HG02763 (cell line): ENCODE measurements at regions not wholly inside any gene's neighbourhood (a gene's known extent, or its start where the extent isn't known, plus 50 kb on each side); places are given as distances from the start of the nearest gene placed in this dataset.
"Not testable (repeated sequence)": the region's sequence is repeated elsewhere in the genome, so short reads cannot be mapped to it uniquely, and the experiment has no call there.

ENCODE experiments used
- ATAC-seq: cut with Tn5 transposase; IDR thresholded peaks from one replicate; pipeline ENCODE4 v1.9.1; 2021; ENCODE audit warnings: mild to moderate bottlenecking, moderate library complexity; ENCODE audit not compliant: unreplicated experiment

DNA sequence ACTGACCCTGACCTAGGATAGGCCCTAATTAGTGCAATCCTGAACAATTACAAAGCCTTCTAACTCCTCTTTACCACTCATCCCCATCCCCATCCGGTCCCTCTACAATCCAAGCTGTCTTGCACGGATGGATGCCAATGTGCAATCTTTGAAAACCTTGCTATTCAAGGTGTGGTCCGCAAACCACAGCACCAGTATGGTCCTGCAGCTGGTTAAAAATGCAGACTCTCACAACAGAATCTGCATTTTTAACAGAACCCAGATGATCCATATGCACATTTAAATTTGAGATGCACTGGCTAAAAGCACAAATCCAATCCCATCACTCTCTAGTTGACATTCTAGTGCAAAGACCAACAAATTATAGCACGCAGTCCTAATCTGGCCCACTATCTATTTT, 230.6 kb upstream of the KRR1 start:
- no peak for ATAC-seq

DNA sequence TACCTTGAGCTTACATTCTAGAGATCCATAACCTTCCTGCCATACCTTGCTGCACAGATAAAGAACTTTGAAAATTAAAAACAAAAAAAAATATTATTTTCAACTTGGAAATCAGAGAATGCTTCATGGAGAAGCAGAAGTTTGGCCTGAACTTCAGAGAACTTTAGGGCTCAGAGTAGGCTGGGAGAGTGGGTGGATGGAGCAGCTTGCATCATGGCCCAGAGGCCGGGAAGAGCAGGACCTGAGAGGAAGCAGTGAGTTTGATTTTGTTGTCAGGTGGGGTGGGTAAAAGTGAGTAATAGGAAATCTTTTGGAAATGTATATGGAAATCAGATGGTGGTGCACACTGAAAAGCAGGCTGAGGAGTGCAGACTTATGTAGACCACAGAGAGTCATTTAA, 228.5 kb upstream of the KRR1 start:
- ATAC-seq: no peak

DNA sequence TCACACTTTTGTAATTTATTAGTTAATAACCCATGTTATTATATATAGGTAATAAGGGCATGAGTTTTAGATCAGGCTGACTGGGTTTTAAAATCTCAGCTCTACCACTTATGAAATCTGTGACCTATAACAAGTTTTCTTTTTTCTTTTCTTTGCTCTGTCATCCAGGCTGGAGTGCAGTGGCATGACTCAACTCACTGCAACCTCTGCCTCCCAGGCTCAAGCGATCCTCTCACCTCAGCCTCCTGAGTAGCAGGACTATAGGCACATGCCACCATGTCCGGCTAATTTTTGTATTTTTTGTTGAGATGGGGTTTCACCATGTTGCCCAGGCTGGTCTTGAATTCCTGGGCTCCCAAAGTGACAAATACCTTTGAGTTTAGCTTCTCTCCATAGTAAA, 227.7 kb upstream of the KRR1 start:
- not testable (repeated sequence) for ATAC-seq

DNA sequence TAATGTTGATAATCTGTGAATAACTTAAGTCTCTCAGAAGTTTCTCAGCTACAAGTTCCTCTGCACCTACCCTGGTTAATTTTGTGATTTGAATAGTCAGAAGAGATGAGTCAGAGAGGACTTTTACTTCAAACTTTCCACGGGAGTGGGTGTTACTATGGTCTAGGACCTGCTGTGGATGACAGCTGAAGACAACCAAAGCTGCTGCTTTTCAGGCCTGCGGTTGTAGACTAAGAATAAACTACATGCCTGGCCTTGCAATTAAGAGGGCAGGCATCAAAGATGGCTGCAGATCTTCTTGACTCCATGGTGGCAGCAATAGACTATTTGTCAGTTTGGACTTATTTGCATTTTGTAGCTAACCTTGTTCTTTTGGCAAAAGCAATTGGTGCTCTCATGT, 227.1 kb upstream of the KRR1 start:
- peak; percentile 96 for ATAC-seq

DNA sequence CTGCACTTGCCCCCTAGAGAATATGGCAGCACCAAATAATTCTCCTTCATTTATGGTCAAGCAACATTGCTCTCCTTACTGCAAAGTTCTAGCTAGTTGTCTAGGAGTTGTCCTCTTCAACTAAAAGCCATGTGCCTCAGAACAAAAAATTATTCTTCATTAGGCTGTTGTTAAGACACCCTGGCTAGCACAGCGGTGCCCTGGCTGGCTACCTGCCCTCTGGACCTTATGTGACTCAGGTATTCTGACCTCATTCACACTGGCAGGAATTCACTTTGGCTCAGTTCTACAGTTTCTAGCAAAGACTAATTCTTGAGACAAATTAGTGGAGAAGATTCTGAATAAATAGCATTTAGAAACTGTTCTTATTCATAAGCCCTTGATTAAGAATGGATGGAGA, 224.4 kb upstream of the KRR1 start:
- no peak for ATAC-seq

DNA sequence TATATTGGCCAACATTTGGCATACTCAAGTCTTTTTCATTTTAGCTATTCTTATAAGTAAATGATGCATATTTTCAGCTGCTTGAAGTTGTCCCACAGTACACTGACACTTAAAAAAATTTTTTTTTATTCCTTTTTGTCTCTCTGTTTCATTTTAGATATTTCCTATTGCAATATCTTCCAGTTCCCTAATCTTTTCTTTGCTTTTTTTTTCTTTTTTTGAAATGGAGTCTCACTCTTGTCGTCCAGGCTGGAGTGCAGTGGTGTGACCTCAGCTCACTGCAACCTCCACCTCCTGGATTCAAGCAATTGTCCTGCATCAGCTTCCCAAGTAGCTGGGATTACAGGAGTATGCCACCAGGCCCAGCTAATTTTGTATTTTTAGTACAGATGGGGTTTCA, 217.4 kb upstream of the KRR1 start:
- no peak for ATAC-seq

DNA sequence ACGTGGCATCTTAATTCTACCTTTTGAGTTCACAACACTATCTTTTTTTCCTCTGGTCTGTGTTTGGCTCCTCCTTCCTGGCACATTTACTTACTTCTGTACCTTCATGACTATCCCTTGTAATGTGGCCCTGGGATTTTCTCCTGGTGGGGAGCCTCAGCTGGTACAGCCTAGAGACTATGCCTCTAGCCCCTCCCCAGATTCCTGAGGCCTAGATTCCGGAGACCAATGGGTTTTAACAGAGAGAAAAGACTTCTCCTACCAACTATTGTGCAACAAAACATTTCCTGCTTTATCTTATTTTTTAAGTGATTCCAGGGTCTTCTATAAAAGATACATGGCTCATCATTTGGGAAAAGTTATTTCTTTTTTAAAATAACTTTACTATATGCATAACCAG, 216.2 kb upstream of the KRR1 start:
- ATAC-seq: no peak

DNA sequence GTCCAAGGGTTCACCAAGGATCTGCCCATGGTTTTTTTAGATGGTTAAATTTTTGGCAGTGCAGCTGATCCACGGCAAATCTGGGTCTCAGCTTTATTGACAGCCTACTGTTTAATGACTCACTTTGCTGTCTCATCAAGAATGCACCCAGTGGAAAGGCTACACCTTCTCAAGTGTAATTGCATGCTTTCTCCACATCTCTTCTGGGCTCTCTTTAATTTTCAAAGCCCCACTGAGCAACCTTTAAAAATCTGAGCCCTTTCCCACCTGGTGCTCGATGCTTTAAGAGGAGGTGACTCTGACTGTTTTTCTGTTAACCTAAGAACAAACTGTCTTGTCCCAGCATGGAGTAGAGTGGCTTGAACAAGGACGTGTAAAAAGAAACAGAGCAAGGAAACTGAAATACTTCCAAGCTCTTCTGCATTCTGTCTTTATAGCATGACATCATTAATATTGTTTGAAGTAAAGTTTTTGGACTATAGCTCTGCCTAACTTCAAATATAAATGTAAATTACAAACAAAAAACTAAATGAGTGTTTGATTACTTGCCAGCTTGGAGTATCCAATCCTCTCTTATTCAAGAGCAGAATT, 214.2 kb upstream of the KRR1 start:
- no peak for ATAC-seq

DNA sequence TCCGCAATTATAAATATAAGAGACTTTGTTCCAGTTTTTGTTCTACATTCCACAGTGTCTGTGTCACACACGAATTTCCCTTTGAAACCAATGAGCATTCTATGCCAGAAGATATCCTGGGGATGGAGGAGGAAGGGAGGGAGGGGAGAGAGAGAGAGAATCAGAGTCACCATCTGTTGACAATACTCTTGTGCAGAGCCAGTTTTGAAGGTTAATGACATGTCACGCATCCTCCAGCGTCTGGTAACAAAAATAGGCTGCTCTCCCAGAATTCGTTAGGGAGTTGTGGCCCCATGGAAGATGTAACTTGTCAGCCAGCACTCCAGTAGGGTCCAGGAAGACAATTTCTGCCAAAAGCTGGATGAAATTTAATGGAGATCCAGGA, 213.5 kb upstream of the KRR1 start:
- no peak for ATAC-seq

DNA sequence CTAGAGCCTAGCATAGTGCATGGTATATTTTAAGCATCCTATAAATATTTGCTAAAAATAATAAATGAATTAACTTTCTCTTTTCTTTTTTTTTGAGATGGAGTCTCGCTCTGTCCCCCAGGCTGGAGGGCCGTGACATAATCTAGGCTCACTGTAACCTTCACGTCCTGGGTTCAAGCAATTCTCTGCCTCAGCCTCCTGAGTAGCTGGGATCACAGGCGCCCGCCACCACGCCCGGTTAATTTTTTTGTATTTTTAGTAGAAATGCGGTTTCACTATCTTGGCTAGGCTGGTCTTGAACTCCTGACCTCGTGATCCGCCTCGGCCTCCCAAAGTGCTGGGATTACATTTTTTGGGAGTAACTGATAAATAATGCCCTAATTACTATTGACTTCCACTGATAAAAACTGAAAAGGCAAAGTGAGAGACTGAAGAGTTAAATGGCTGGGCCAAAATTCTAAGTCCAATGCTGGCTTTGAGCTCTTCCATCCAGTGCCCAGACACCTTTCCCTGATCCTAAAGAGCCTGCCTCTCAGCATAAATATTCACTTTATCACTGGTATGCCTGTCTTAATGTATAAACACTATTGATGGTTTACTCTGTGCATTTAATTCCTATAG, 213.0 kb upstream of the KRR1 start:
- ATAC-seq: no peak

DNA sequence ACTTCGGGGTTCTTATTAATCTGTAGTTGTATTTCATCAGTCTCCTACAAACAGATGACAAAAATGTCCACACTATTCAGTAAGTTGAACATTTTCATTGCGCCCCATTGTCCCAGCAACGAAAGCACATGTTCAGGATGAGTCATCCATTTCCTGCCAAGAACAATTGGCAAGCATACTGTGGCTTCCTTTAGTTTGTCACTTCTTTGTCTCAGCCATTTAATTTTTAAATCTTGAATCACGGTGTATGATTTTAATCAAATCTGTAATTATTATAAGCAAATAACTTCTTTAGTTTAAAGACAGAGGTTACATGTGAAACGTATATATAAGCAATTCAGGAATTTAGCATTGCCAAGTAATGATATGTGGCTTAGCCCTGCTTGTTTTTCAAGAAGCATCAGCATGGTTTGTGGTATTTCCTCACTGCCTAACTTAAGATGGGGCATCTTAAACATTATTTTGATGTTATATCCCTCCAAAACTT, 211.3 kb upstream of the KRR1 start:
- peak; percentile 76 for ATAC-seq

DNA sequence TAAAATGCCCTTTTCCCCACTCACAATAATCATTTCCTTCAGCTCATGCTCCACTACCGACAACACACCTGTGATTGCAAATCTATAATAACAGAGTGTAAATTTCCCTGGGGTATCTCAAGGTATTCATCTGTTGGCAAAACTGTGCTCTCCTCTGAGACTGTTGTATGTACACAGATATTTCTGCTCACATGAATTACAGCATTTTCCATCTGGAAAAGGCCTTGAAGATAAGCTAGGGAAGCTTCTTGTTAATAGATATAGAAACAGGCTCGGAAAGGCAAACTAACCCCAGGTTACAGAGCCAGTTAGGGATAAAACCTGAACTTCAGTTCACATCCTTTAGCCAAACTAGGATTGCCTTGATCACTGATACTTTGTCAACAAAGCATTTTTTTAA, 210.4 kb upstream of the KRR1 start:
- ATAC-seq: no peak

DNA sequence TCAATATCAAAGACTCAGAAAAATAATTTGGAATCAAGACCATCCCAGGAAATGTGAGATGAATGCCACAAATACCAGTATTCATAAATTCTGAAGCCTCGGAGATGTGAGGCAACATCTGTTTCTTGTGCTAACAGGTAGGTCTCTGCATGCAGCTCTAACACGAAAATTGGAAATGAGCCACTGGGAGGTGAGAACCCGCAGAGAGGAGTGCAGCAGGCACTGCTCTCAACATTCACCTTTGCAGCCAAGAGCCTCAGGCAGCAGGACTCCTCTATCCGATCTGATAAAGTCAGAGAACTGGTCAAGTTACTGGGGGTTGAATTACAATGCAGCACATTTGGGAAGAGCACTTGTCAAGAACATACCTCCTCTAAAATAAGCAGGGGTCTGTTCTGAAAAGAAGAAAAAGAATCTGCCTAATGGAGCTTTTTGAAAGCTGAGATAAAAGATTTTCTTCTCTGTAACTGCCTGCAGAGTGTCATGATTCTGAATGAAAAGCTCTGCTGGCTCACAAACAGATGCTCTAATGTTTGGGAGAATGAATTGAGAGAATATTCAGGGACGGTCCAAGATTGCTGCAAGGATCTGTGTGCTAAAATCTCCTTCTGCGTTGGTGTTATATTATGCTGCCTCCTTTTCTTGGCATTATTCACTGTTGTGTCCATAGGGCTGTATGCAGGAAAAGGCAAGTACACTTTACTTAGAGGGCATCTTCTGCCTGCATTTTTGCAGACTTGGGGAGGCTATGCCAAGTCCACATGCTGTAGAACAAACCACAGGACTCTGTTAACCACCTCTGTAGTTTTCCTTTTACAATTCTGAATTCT, 209.6 kb upstream of the KRR1 start:
- ATAC-seq: no peak

DNA sequence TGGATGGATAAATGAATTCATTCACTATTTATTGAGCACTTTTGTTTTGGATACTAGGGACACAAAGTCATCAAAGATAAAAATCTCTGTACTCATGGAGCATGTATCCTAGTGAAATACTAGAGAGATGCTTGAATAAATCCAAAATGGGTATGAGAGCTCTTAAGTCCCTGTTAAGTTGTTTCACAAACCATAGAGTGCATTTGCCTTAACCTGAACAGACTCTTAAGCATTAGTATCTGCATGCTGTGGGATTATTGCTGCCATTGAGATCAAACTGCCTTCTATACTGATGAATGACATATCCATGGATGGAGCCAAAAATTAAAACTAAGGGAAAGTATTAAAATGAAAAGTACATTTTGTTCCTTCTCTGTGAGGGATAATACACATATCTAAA, 206.5 kb upstream of the KRR1 start:
- no peak for ATAC-seq

DNA sequence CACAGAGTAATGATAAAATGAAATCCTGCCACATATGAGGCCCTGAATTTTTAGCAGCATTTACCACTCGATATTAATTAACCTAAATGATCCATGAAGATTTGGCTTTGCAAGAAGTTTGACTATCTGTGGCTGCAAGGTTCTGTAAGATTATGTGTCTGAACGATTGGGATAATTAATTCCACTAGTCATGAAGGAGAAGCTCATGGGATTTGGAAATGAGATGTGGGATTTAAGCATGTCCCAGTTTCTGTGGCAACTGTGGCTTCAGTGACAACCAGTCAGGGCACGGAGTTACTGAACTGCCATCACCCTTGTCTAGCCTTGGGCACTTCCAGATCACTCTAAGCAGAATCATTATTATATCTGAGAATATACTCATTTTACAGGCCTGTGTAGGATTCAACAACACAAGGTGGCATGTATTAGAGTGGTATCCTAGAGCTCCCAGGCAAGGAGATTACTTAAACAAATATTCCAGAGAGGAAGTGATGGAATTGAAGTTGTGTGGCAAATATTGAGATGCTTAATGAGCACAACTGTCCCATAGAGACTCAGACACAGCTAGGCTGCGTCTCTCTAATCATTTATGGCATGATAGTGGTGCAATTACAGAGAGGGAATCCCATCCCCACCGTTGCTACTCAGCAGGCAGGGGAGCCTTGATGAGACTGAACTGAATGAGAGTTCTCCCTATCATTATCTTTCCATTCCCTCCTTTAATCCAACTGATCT, 205.0 kb upstream of the KRR1 start:
- no peak for ATAC-seq

DNA sequence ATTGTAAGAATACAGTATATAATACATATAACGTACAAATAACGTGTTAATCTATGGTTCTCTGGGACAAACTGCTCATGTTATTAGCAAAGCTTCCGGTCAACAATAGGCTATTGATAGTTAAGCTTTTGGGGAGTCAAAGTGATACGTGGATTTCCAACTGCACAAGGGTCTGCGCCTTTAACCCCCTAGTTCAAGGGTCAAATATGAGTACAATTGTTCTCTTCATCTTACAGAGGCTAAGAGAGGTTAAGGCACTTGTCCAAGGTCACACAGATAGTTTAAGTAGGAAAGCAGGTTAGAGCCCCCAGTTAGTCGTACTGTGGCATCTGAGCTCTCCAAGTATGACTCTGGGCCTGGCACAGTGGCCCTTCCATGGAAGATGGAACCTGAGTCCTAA, 204.3 kb upstream of the KRR1 start:
- no peak for ATAC-seq

DNA sequence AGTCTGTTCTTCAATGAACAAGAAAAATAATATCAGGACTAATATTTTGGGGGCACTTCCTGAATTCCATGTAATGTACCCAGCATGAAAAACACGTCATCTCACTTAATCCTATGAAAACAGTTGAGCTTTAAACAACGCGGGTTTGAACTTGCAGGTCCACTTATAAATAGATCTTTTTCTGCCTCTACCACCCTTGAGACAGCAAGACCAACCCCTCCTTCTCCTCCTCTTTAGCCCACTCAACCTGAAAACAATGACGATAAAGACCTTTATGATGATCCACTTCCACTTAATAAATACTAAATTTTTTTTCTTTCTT, 203.9 kb upstream of the KRR1 start:
- ATAC-seq: no peak

DNA sequence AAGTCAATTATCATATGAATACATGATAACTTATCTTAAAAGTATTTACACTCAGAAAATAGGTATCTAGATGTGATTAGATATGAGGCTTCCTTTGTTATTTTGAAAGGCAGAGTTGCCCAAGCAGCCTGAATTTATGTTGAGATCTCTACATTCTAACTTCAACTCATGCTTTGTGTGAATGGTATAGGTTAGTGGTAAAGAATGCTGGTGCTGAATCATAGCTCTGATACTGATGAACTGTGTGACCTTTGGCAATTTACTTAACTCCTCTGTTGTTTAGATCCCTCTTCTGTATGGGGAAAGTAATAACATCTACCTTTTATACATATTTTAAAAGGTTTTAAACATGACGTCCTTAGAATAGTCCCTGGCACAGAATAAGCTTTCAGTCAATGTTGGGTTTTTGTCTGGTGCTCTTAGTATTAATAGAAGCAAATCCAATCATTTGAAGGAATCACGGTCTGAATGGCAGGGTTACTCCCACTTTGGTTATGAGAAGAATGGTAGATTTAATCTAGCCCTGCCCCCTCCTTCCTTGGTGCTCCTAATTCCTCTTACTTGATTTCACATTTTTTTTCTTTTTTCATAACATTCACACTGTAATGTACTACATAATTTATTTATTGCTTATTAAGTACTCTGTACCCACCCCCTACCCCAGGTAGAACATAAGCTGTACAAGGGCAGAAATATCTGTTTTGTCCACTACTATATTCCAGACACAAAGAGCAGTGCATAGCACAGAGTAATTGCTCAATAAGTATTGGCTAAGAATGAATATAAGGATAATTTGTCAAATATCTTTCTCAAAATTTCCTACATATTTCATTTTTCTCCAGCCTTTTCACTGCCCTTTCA, 203.3 kb upstream of the KRR1 start:
- ATAC-seq: no peak

DNA sequence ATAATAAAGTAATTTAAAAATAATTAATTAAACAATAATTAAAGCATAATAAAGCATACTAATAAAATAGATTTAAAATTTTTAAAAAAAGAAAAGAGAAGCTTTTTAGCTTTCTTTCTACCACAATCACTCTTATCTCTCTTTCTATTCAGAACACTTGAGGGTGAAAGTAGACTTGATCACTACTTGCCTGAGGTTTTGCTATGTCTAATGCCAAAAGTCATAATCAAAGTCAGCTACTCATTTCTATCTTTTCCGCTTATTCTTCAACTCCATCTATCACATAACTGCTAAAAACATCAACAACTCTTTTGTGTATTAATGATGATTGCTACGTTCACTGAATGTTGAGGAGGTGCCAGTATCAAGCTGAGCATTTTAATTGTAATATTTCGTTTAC, 202.0 kb upstream of the KRR1 start:
- no peak for ATAC-seq

DNA sequence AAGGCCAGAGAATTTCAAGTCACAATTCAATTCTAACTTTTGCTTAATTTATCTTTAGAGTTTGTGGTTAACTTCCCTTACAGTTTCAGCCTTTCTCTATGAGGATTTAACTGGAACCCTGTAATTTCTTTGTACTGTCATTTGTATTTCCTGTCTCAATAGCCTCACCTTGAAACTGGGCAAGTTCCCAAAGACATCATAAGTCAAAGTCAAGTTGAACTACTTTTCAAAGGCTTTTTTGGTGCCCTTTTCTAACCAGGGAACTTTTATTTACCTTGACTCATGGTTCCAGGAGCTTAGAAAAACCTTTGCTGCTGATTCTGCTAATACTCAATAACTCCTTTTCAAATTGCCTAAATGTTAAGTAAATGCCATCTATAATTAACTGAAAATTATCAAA, 200.8 kb upstream of the KRR1 start:
- no peak for ATAC-seq

DNA sequence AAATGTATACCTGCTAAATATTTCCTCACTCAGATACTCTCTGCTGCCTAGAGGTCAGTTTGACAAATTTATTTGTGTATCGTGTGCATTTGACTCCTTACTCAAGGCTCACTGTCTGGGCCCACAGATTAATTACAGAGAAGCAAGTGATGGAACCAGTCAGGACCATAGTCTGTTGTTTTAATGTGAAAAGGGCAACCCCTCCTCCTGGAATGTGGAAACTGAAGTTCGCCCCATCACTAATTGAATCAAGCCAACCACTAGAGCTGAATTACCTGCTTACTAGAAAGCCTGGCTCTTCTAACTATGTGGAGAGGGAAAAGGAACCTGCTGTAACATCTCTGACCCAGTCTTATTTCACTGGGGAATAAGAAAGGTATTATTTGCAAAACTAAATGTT, 199.9 kb upstream of the KRR1 start:
- ATAC-seq: no peak
